NCI-H146 (cell line): ENCODE measurements at regions not wholly inside any gene's neighbourhood (a gene's known extent, or its start where the extent isn't known, plus 50 kb on each side); places are given as distances from the start of the nearest gene placed in this dataset.
"Not testable (repeated sequence)": the region's sequence is repeated elsewhere in the genome, so short reads cannot be mapped to it uniquely, and the experiment has no call there.

ENCODE experiments used
- DNase-seq: peaks from one replicate; lab custom pipeline; 2025; lab: John Stamatoyannopoulos, UW

DNA sequence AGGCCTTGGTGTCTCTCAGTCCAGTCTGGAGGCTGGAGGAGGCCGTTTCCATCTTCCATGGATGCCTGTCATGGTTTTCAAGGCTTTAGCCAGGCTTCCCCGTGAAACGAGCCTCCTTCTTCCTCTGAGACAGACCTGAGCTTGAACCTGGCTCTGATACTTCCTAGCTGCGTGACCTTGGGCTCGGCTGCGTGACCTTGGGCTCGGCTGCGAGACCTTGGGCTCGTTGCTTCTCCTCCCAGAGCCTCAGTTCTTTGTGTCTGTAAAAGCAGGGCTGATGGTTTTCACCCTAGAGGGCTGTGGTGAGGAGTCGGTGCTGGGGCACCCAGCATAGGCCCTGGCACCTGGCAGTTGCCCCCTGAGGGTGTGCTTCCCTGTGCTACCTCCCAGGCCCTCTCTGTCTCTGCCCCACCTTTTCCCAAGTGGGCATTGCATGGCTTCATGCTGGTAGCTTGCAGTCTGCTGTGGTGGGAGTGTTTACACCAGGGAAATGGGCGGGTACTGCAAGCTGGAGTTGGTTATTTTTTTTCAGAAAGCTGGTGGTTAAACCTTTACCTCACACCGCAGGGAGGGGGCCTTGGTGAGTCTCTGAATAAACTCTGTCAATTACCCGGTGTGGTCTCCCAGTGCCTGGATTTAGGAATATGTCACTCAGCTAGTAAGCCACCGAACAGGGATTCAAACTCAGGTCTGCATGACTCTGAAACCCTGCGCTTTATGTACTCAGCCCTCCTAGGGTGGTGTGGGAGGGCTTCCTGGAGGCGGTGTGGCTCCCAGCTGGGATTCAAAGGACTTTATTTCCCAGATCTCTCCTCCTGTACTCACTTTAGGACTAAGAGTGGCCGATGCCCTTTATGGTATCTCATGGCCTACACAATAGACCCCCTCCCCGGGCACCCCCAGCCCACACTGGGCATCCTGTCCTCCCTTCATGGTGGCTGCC lies 129.0 kb upstream of the CIBAR2 start:
- DNase-seq = no peak

DNA sequence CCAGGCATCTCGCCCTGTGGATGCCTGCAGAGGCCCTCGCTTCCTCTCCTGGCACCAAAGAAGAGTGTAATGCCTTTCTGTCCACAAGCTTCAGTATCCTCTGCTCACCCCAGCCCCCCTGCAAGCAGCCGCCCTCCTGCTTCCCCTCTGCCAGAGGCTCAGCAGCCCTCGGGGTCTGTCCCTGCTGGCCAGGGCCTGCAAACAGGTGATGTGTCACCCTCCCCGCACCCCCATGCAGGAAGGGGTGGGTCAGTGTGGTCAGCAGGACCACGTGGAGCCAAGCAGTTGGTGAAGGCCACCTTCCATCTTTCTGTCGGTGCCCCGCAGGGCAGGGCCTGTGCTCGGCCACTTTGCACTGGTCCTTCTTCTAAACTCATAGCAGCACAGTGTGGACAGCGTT lies 129.9 kb upstream of the CIBAR2 start:
- DNase-seq = no peak

DNA sequence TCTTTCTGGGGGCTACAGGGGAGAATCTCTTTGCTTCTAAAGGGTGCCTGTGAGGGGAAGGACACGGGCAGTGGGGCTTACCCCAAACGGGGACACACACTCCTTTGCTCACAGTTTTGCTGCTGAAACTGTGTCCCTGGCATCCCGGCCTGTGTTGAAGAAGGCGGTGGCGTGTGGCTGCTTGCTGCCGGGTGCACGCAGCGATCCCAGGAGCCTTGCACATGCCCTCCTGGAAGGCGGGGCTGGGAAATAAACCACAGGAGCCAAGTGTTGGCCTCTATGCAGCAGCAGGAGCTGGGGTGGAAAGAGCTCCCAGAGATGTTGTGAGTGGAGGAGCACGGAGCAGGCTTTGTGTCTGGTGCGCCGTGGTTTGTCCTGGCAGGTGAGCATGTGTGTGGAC lies 131.0 kb upstream of the CIBAR2 start:
- DNase-seq = no peak

DNA sequence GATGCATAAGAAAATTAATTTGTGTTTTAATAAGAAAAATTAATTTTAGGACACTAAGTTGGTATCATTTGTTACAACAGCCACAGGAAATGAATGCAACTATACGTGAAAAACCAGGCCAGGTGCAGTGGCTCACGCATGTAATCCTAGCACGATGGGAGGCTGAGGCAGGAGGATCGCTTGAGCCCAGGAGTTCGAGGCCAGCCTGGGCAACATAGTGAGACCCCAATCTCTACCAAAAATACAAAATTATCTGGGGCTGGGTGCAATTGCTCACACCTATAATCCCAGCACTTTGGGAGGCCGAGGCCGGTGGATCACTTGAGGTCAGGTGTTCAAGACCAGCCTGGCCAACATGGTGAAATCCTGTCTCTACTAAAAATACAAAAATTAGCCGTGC lies 132.2 kb upstream of the CIBAR2 start:
- not testable (repeated sequence) for DNase-seq

DNA sequence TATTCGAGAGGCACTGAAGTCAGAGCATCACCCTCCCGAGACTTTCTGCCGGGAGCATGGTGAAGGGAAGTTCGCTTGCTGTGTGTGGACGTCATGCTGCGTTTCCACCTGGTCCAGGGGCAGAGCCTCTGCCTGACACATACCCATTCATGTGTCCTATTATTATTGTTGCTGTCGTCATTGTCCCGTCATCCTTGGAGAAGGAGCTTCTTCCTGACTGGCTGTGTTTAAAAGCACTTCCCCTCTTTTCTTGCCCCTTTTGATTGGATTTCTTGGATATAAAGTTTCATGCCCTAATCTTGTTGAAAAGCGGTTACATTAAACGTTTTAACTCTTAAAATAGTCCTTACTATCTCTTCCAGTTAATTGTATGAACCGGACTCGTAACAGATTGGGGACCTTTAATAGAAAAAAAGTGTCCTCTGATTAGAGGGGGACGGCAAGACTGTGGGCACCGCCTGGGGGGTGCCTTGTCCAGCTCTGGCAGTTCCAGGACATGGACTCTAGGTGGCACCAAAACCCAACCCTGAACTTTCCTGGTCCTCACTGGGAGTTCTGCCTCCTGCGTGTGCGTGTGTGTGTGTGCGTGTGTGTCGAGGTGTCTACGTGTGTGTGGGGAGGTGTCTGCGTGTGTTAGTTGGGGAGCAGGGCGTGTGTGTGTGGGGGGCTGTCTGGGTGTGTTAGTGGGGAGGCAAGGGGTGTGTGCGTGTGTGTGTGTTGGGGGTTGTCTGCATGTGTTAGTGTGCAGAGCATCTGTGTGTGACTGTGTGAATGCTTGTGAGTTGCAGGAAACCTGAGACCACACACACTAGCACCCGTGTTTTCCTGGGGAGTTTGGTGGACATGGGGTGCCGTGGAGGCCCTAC lies 133.3 kb upstream of the CIBAR2 start:
- DNase-seq = peak; percentile 84

DNA sequence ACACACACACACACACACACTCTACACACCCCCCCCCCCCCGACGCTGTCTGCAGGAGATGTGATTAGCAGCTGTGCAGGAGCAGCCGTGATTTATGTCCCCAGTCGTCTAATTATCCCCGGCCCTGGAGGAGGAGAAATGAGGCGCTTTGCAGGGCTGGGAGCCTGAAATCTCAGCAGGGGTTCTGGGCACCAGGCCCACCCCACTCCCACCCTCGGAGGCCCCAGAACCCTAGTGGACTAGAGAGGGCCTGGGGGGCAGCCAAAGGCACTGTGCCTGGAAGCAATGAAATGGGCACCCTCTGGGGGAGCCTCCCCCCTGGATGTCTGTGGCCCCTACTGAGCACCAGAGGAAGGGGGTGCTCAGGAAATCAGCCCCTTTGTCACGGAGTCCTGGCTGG lies 134.2 kb upstream of the CIBAR2 start:
- peak; percentile 55 for DNase-seq

DNA sequence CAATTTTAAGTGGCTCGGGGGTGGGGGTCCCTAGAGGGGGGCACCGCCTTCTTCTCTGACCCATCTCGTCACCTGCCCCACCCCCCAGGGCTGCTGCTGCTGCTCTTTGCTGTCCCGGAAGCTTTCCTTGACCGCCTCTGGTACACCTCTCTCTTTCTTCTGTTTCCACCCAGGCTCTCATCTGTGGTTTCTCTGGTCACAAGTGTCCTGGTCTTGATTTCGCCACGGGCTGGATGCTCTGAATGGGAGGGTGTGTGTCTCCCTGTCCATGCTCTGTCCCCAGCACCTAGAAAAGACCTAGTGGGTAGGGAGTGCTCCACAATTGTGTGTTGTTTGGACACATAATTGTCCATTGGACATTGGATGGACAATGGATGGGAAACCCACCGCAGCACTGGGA lies 134.7 kb upstream of the CIBAR2 start:
- no peak for DNase-seq

DNA sequence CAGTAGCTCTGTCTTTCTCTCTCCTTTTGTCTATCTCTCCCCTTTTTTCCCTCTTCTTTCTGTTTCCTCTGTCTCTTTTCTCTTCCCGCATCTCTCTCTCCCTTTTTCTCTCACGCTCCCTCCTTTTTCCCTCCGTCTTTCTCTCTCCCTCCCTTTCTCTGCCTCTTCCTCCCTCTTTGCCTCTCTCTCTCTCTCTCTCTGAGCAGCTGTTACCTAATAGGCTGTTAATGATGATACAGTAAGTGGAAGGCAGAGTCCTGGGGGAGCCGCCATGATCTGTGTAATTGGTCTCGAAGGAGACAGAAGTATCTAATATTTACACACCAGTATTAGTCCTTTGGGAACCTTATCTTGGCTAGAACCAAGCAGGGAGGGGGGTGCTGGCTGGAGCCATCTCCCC lies 136.1 kb upstream of the CIBAR2 start:
- DNase-seq = peak; percentile 33

DNA sequence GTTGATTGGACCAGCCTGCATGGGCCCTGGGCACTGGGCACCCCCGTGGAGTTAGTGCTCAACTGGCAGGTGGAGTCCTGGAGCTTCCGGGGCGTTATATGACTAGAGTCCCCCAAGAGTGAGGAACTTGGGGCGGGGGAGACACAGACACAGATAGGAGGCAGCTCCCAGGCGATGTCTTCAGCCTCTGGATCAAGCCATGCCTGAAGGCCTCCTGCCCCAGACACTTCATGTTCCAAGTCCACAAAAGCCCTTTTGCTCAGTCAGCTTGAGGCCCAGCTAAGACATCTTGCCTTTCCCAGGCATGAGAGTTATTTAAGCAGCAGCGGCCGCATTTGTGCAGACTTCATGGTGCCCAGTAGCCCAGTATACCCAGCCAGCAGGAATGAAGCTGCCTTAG lies 136.6 kb upstream of the CIBAR2 start:
- DNase-seq = no peak

DNA sequence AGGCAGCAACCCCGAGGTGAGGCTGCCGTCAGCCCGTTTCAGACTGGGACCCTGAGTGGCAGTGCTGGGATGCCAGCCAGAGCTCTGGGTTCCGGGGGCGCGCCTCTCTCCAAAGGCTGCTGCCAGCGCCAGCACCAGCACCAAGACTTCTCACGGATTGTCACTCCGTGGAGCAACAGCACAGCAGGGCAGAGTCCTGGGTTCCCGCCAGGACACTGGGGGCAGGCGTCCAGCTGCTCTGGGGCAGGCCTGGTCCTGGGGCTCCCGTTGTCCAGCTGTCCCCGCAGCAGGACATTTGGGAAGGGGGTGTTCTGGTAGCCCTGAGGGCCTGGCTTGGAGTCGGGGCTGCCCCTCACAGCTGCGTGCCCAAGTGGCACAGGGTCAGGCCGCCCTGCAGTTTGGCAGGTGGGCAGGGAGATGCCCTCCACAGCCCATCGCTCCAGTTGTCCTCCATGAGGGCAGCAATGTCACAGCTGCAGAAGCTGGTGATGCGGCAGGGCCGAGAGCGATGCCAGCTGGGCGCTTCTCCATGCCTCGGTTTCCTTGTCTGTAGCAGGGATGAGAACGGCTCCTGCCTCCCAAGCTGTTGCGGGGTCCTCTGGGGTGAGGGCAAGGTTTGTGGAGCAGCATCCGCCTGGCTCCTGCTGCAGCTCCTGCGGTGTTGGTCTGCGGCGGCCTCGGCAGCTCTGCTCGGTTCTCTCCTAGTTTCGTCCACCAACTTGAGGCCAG lies 137.3 kb upstream of the CIBAR2 start:
- no peak for DNase-seq

DNA sequence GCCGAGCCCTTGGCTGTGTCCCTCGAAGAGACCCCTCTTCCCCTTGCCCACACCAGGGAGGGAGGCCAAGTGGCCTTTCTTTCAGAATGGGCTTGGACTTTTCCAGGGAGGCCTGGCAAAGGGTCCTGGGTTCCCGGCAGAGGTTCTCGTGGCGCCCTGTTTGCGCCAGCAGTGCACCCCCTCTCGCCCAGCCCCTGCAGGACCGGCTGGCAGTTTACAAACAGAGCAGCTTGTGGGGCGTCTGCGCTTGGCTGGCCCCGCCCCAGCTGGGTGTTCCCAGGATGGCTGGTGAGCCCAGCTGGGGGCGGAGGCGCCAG lies 137.8 kb upstream of the CIBAR2 start:
- no peak for DNase-seq

DNA sequence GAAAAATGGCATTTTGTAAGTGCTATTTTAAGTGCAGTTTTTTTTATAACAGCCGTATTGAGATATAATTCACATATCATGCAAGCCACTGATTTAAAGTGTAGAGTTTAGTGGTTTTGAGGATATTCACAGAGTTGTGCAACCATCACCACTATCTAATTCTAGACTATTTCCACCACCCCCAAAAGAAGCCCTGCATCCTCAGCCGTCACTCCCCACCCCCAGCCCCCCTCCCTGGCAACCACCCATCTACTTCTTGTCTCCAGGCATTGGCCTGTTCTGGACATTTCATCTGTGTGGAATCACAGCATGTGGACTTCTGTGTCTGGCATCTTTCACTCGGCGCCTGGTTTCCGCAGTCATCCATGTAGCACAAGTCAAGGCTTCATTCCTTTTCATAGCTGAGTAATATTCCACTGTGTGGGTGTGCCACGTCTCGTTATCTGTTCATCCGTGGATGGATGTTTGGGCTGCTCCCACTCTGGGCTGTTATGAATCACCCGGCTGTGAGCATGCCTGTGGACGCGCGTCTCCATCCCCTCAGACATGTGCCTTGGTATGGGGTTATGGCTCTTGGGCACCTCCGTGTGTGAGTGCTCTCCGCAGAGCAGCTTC lies 138.4 kb upstream of the CIBAR2 start:
- DNase-seq = no peak

DNA sequence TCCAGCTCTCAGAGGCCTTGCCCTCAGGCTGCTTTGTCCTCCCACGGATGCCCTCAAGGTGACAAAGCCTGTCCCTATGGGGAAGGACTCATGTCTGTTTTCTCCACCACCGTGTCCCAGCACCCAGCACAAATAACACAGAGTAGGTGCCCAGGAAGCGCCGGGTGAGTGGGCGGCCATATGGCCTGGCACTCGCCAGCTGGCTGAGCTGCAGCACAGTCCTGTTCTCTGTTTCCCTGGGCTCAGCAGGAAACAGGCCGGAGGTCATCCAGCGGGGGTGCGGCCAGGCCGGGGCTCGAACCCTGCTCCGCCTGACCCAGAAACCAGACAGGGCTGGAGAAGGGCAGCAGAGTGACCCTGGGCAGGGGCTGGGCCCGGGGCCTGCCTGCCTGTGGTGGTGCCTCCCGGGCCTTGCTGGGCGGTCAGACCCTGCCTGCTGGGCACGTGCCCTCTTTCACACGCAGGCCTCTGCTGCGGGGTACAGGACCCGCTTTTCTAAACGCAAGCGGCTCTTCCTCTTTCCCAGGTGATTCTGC lies 139.0 kb upstream of the CIBAR2 start:
- no peak for DNase-seq

DNA sequence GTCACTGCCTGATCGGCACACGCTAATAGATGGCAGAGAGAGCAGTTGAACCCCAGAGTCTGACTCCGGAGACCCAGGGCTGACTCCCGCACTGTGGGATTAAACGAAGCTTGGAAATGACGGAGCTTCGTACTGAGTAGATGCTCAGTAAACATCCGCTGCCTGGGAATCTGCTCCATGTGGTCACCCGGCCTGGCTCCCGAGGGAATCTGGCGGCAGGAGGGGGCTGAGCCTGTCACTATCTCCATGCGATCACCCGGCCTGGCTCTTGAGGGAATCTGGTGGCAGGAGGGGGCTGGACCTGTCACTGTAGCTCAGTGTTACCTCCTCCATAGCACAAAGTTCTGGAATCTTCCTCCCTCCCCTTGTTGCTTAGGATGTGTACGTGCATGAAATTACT lies 139.7 kb upstream of the CIBAR2 start:
- no peak for DNase-seq

DNA sequence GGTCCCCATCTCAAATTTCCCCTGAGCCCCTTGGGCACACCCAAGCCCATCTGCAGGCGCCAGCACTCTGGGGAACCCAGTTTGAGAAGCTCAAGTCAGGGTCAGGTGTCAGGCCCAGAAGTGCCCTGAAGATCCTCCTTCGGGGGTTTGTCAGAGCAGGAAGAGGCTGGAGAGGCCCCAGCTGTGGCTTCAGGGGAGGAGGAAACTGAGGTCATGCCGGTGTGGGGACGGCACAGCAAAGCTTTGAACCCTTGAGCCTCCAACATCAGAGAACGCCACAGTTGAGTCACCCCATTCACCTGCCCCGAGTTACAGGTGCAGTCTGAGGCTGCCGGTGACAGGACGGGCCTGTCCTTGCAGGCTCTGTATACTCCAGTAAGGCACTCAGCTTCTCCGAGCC lies 140.2 kb upstream of the CIBAR2 start:
- DNase-seq = no peak

DNA sequence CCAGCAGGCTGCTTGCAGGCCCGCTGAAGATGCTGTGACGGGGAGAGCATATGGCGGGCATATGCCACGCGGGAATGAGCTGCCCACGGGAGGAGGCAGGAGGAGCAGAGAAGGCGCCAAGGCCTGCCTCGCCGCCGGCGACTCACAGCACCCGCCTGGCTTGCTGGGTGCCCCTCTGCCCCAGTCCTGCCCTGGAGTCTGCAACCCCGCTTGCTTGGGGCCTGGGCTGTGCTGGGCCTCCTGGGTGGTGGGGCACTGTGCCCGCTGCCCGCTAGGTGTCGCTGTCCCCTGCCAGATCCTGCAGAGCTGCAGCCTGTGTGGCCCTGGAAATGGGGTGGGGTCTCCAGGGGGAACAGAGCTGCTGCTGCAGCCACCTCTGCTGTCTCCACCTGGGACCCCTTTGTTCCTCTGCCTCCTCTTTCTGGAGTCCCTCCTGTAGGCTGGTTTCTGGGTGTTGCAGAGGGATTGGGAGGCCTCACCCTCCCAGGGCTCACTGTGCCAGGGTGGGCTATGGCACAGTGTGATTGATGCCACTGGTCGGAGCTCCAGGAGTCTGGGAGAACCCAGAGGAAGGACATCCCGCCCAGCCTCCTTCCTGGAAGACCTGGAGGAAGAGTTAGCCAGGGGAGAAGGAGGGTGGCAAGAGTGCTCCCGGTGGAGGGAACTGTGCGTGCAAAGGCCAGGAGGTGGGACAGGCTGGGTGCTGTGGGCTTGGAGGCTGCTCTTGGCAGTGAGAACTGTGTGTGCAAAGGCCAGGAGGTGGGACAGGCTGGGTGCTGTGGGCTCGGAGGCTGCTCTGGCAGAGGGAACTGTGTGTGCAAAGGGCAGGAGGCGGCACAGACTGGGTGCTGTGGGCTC lies 141.0 kb upstream of the CIBAR2 start:
- DNase-seq = peak; percentile 13

DNA sequence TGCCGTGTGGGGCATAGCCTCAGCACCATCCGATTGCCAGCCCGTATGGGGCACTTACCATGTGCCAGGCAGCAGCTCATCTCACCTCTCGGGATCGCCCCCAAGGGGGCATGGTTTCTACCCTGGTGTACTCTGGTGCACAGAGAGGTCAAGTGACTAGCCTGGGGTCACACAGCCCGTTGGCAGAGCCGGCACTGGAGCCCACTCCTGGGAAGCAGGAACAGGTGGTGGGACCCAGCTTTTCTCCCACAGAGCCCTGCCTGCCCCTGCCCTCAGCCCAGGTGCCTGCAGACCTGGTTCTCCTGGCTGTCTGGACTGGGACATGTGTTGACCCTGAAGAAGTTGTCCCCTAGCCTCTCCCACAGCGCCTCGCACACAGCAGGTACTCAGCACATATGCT lies 141.8 kb upstream of the CIBAR2 start:
- no peak for DNase-seq

DNA sequence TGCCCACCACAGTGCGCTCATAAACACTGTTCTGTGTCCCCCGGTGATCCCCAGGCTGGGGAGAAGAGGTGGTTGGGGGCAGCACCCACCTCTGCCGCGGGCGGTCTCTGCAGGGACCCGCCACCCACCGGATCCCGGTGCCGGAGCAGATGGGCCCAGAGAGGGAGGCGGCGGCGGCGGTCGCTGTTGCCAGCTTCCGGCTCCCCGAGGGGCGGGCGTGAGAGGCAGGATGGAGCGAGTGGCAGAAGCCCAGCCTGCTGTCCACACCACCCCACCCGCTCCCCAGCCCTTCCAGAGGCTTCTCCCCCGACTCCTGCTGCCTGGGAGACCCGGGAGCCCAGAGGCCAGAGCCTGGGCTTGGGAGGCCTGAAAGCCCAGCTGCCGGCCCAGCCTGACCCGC lies 142.6 kb upstream of the CIBAR2 start:
- DNase-seq = no peak

DNA sequence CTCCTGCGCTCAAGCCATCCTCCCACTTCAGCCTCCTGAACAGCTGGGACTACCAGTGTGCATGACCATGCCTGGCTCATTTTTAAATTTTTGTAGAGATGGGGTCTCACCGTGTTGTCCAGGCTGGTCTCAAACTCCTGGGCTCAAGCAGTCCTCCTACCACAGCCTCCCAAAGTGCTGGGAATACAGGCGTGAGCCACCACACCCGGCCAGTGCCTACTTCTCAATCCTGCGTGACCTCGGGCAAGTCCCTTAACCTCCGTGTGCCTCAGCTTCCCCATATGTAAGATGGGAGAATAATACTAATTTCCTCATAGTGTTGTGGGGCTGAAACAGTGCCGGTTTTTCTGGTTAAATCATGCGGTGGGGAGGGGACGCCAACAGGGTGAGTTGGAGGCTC lies 143.5 kb upstream of the CIBAR2 start:
- DNase-seq = no peak

DNA sequence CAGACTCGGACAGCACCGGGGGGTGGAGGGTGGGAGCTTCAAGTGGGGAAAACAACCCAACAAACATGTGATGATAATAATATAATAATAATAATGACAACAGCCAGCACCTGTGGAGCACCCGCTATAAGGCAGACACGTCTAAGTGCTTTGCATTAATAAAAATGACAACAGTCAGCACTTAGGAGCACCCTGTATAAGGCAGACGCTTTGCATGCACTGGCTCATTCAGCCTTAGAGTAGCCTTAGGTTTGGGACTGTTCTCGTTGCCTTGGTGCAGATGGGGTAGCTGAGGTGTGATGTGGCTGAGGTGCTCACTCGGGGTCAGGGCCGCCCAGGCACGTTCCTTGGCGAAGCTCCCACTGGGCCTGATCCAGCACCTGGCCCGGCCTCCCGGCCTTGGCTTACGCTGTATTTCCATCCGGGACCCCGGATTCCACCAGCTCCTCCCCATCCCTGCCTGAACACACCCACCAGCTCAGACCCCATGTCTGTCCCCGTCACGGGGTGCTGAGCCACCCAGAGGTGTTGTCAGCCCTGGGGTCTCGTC lies 144.0 kb upstream of the CIBAR2 start:
- DNase-seq = no peak

DNA sequence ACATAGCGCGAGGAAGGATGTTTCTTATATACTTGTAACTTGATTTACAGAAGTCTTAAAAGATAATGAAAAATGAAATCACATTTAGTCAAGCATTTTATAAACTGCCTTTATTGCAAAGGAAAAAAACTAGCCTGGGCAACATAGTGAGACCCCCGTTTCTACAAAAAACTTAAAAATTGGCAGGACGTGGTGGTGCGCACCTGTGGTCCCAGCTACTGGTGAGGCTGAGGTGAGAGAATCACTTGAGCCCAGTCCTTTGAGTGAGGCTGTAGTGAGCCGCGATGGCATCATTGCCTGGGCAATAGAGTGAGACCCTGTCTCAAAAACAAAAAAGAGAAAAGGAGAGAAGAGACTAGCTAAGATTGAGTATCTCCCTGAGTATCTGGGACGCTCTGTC lies 145.2 kb upstream of the CIBAR2 start:
- no peak for DNase-seq
